ENCODE measurements at regions not wholly inside any gene's neighbourhood (a gene's known extent, or its start where the extent isn't known, plus 50 kb on each side); places are given as distances from the start of the nearest gene placed in this dataset.

GRCh38 chr6:6875818-6876470 lies 231.8 kb upstream of the RREB1 start:
- TF ChIP-seq POLR2AphosphoS5 (IDR thresholded peaks at IDR 0.05; ENCODE audit: low read depth, low read length) (no peak), TAF1 (IDR thresholded peaks at IDR 0.05; ENCODE audit: borderline replicate concordance, insufficient read depth, low read length) (no peak), FOXP2 (optimal IDR thresholded peaks at IDR 0.05; ENCODE audit: borderline replicate concordance, extremely low read depth, extremely low read length, insufficient read depth) (no peak), REST (IDR thresholded peaks at IDR 0.05; ENCODE audit: insufficient read depth in 1 of 2, low read depth in 2 of 2, low read length in 2 of 2) (no peak), SIN3A (IDR thresholded peaks at IDR 0.05; ENCODE audit: borderline replicate concordance, insufficient read depth, low read length) (no peak)

GRCh38 chr6:6878887-6879585 lies 228.7 kb upstream of the RREB1 start:
- TF ChIP-seq REST (IDR thresholded peaks at IDR 0.05; ENCODE audit: insufficient read depth in 1 of 2, low read depth in 2 of 2, low read length in 2 of 2) (no peak), SIN3A (IDR thresholded peaks at IDR 0.05; ENCODE audit: borderline replicate concordance, insufficient read depth, low read length) (no peak), TAF1 (IDR thresholded peaks at IDR 0.05; ENCODE audit: borderline replicate concordance, insufficient read depth, low read length) (no peak), POLR2AphosphoS5 (IDR thresholded peaks at IDR 0.05; ENCODE audit: low read depth, low read length) (no peak), FOXP2 (optimal IDR thresholded peaks at IDR 0.05; ENCODE audit: borderline replicate concordance, extremely low read depth, extremely low read length, insufficient read depth) (no peak)

- TF ChIP-seq REST (IDR thresholded peaks at IDR 0.05; ENCODE audit: insufficient read depth in 1 of 2, low read depth in 2 of 2, low read length in 2 of 2) (no peak), FOXP2 (optimal IDR thresholded peaks at IDR 0.05; ENCODE audit: borderline replicate concordance, extremely low read depth, extremely low read length, insufficient read depth) (no peak), POLR2AphosphoS5 (IDR thresholded peaks at IDR 0.05; ENCODE audit: low read depth, low read length) (no peak), TAF1 (IDR thresholded peaks at IDR 0.05; ENCODE audit: borderline replicate concordance, insufficient read depth, low read length) (no peak), SIN3A (IDR thresholded peaks at IDR 0.05; ENCODE audit: borderline replicate concordance, insufficient read depth, low read length) (no peak)
These were observed 226.9 kb upstream of the RREB1 start for GRCh38 chr6:6880745-6881437.

GRCh38 chr6:6881438-6882225 lies 226.1 kb upstream of the RREB1 start:
- TF ChIP-seq REST (IDR thresholded peaks at IDR 0.05; ENCODE audit: insufficient read depth in 1 of 2, low read depth in 2 of 2, low read length in 2 of 2): no peak
- no peak for TF ChIP-seq POLR2AphosphoS5 (IDR thresholded peaks at IDR 0.05; ENCODE audit: low read depth, low read length)
- TF ChIP-seq TAF1 (IDR thresholded peaks at IDR 0.05; ENCODE audit: borderline replicate concordance, insufficient read depth, low read length): no peak
- no peak for TF ChIP-seq FOXP2 (optimal IDR thresholded peaks at IDR 0.05; ENCODE audit: borderline replicate concordance, extremely low read depth, extremely low read length, insufficient read depth)
- no peak for TF ChIP-seq SIN3A (IDR thresholded peaks at IDR 0.05; ENCODE audit: borderline replicate concordance, insufficient read depth, low read length)
